Esophagus squamous epithelium (tissue), 5 donors: ENCODE measurements at regions not wholly inside any gene's neighbourhood (a gene's known extent, or its start where the extent isn't known, plus 50 kb on each side); places are given as distances from the start of the nearest gene placed in this dataset.

Experiments used
- DNase-seq: peaks from one replicate; lab custom pipeline; 2025; lab: John Stamatoyannopoulos, UW
- H3K27ac ChIP-seq, 4 donors: fragments of 200-600 bp; sonication (generic); one replicate each; pipeline ENCODE4 v1.5.1; 2016 to 2019; ENCODE audit warnings: mild to moderate bottlenecking in 1 of 4
- H3K27me3 ChIP-seq, 4 donors: fragments of 200-600 bp; sonication (generic); 1 replicate in 3 of 4; 2 replicates in 1 of 4; pipeline versions ENCODE4 v1.5.1 to v1.6.0; 2017 to 2021; ENCODE audit warnings: antibody characterized with exemption in 1 of 4
- H3K36me3 ChIP-seq, 3 donors: fragments of 200-600 bp; sonication (generic); one replicate each; pipeline ENCODE4 v1.5.1; 2016 to 2019
- H3K4me1 ChIP-seq, 3 donors: fragments of 200-600 bp; sonication (generic); one replicate each; pipeline ENCODE4 v1.5.1; 2017 to 2019
- H3K4me3 ChIP-seq, 4 donors: fragments of 200-600 bp; sonication (generic); 1 replicate in 3 of 4; 2 replicates in 1 of 4; pipeline ENCODE4 v1.5.1; 2016 to 2019; ENCODE audit warnings: mild to moderate bottlenecking in 2 of 4, moderate library complexity in 1 of 4
- H3K9me3 ChIP-seq, 3 donors: fragments of 200-600 bp; sonication (generic); one replicate each; pipeline ENCODE4 v1.5.1; 2016 to 2019
- CTCF ChIP-seq, 6 experiments: fragments of 450-650 bp in 4 of 6; fragments of 200-600 bp in 2 of 6; sonication (generic) in 2 of 6; IDR thresholded peaks; one replicate each; pipeline ENCODE4 v1.5.1; 2016 to 2019; ENCODE audit warnings: antibody characterized with exemption in 6 of 6, mild to moderate bottlenecking in 4 of 6, moderate library complexity in 4 of 6
- POLR2A ChIP-seq, 4 donors: fragments of 450-650 bp; IDR thresholded peaks; one replicate each; pipeline ENCODE4 v1.6.1; 2017; ENCODE audit warnings: antibody characterized with exemption in 4 of 4, mild to moderate bottlenecking in 4 of 4, moderate library complexity in 3 of 4
- WGBS, 2 donors: methylation state at CpG; one replicate each; pipeline ENCODE4 v1.1.5; 2018; 5-methylcytosine and 5-hydroxymethylcytosine counted together
- intact Hi-C: fragments of 100-400 bp; cut with DNase I; formaldehyde crosslinking; loops from one replicate; pipeline ENCODE4 v1.15.0; 2022
- donor health status: DM: yes; HTN: yes; CAD: no.

GRCh38 chr16:64131423-64131822, 990.4 kb downstream of the CDH11 start:
- no peak for DNase-seq
- H3K4me3 ChIP-seq: no peak overlapping the region
- 56 to 73% methylated on average over 1 to 2 of the region's 2 CpGs for WGBS, 2 donors
- no peaks in the 10 kb centered on the region for H3K4me1 ChIP-seq
- intact Hi-C loops: no loop called here
- no peaks in the 10 kb centered on the region for H3K9me3 ChIP-seq
- H3K27ac ChIP-seq: no peak overlapping the region
- no peaks in the 10 kb centered on the region for H3K36me3 ChIP-seq
- H3K27me3 ChIP-seq: no peaks in the 10 kb centered on the region
- TF ChIP-seq POLR2A (IDR thresholded peaks at IDR 0.05): no peak
- TF ChIP-seq CTCF (IDR thresholded peaks at IDR 0.05): no peak

GRCh38 chr16:64130140-64130539, 991.7 kb downstream of the CDH11 start:
- intact Hi-C loops: no loop called here
- TF ChIP-seq POLR2A (IDR thresholded peaks at IDR 0.05) (no peak), CTCF (IDR thresholded peaks at IDR 0.05) (no peak)
- no peak overlapping the region for H3K27ac ChIP-seq
- 73 to 75% methylated on average over 2 of the region's 2 CpGs for WGBS, 2 donors
- no peak overlapping the region for H3K4me3 ChIP-seq
- H3K27me3 ChIP-seq: no peaks in the 10 kb centered on the region
- H3K9me3 ChIP-seq: no peaks in the 10 kb centered on the region
- H3K36me3 ChIP-seq: no peaks in the 10 kb centered on the region
- no peaks in the 10 kb centered on the region for H3K4me1 ChIP-seq
- no peak for DNase-seq

- TF ChIP-seq POLR2A (IDR thresholded peaks at IDR 0.05) (no peak), CTCF (IDR thresholded peaks at IDR 0.05) (no peak)
- Histone ChIP-seq H3K27ac (no peak overlapping the region), H3K4me3 (no peak overlapping the region), H3K4me1 (no peaks in the 10 kb centered on the region), H3K27me3 (no peaks in the 10 kb centered on the region), H3K36me3 (no peaks in the 10 kb centered on the region), H3K9me3 (no peaks in the 10 kb centered on the region)
- WGBS, 2 donors: 18 to 32% methylated on average over 2 of the region's 2 CpGs
- DNase-seq: no peak
- intact Hi-C loops: no loop called here
Observed at GRCh38 chr16:64122177-64122576, 999.7 kb downstream of the CDH11 start.

- Histone ChIP-seq H3K9me3 (no peaks in the 10 kb centered on the region), H3K27ac (no peak overlapping the region), H3K36me3 (no peaks in the 10 kb centered on the region), H3K4me1 (no peaks in the 10 kb centered on the region), H3K4me3 (no peak overlapping the region), H3K27me3 (no peaks in the 10 kb centered on the region)
- WGBS, 2 donors: 50 to 52% methylated on average over 3 of the region's 3 CpGs
- TF ChIP-seq POLR2A (IDR thresholded peaks at IDR 0.05): no peak
- TF ChIP-seq CTCF (IDR thresholded peaks at IDR 0.05): no peak
- no peak for DNase-seq
- intact Hi-C loops: no loop called here
Observed at GRCh38 chr16:64121473-64121872, 1000.4 kb downstream of the CDH11 start.

- DNase-seq: no peak
- TF ChIP-seq CTCF (IDR thresholded peaks at IDR 0.05) (no peak), POLR2A (IDR thresholded peaks at IDR 0.05) (no peak)
- H3K27me3 ChIP-seq: no peaks in the 10 kb centered on the region
- intact Hi-C loops: no loop called here
- no peaks in the 10 kb centered on the region for H3K36me3 ChIP-seq
- H3K4me3 ChIP-seq: no peak overlapping the region
- no peaks in the 10 kb centered on the region for H3K4me1 ChIP-seq
- WGBS, 2 donors: 32 to 73% methylated on average over 1 of the region's 1 CpG
- H3K9me3 ChIP-seq: no peaks in the 10 kb centered on the region
- H3K27ac ChIP-seq: no peak overlapping the region
Observed at GRCh38 chr16:64116151-64116550, 1005.7 kb downstream of the CDH11 start.
